T-helper 17 cell (primary cell): ENCODE measurements at regions not wholly inside any gene's neighbourhood (a gene's known extent, or its start where the extent isn't known, plus 50 kb on each side); places are given as distances from the start of the nearest gene placed in this dataset.

Experiments
- ATAC-seq: fragments of 150-1000 bp; cut with Tn5 transposase; 2 replicates; pipeline ENCODE4 v1.10.0; 2021; ENCODE audit warnings: mild to moderate bottlenecking, moderate library complexity
- DNase-seq, 3 donors: peaks; one replicate each; pipeline versions ENCODE4 v3.0.0 to v3.0.0-alpha.2; 2020 to 2021
- H3K9me3 ChIP-seq: one replicate; pipeline ENCODE4 v1.7.0; 2013; ENCODE audit warnings: low read length, mild to moderate bottlenecking; ENCODE audit not compliant: control insufficient read depth, poor library complexity, severe bottlenecking
- H3K27ac Mint-ChIP-seq: one replicate; pipeline ENCODE4 v1.8.0; 2022; ENCODE audit warnings: mild to moderate bottlenecking, moderate library complexity, mixed read lengths
- H3K27me3 Mint-ChIP-seq: one replicate; pipeline ENCODE4 v1.8.0; 2022; ENCODE audit warnings: mixed read lengths
- H3K36me3 Mint-ChIP-seq: one replicate; pipeline ENCODE4 v1.8.0; 2022; ENCODE audit warnings: low read depth, mixed read lengths
- H3K4me1 Mint-ChIP-seq: one replicate; pipeline ENCODE4 v1.8.0; 2022; ENCODE audit warnings: mild to moderate bottlenecking, mixed read lengths
- H3K4me3 Mint-ChIP-seq: one replicate; pipeline ENCODE4 v1.8.0; 2022; ENCODE audit warnings: mild to moderate bottlenecking, moderate library complexity, mixed read lengths

DNA sequence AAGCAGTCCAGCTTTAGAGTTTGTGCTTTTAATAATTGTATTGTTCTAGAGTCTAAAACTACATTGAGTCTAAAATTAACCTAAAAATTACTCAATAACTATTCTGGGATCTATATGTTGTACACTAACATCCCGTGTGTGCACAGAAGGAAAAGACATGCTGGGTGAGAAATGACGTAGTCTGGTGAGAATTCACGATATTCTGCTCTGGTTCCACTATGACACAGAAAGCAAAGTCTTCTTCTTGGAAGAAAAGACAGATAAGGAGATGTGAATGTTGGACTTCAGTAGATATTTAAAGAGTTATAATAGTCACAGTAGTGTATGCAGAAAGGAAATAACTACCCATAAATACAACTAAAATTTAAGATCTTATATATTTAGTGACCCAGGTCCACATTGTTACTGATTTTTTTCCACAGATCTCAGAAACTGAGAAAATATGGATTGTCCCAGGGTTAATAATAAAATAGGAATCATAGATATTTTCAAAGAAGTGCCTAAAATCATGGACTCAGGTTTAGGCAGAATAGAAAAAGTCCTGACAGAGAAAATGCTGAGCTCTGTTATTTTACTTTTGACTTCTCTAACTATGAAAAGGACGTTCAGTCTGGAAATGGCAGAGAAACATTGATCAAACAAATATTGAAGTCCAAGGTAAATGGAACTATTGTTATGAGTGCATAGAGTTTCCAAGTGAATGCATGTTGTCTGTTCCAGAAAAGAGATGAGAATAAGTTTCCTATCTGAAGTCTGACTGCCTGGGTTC is 170.7 kb downstream of the ANKRD50 start:
- Mint-ChIP-seq H3K4me1 (no peaks in the 10 kb centered on the region), H3K4me3 (no peak overlapping the region), H3K27ac (no peak overlapping the region), H3K36me3 (no peaks in the 10 kb centered on the region), H3K27me3 (no peaks in the 10 kb centered on the region)
- DNase-seq (no peak), ATAC-seq (no peak)
- H3K9me3 ChIP-seq: no peaks in the 10 kb centered on the region

GRCh38 chr4:124555959-124556358 is 156.6 kb downstream of the ANKRD50 start:
- Mint-ChIP-seq H3K4me1 (no peaks in the 10 kb centered on the region), H3K27ac (no peak overlapping the region), H3K4me3 (no peak overlapping the region), H3K36me3 (no peaks in the 10 kb centered on the region), H3K27me3 (no peaks in the 10 kb centered on the region)
- DNase-seq (no peak), ATAC-seq (no peak)
- H3K9me3 ChIP-seq: no peaks in the 10 kb centered on the region

- H3K9me3 ChIP-seq: no peaks in the 10 kb centered on the region
- ATAC-seq: no peak
- no peak overlapping the region for H3K4me3 Mint-ChIP-seq
Observed at GRCh38 chr4:124564121-124564520, 148.4 kb downstream of the ANKRD50 start.

GRCh38 chr4:124565371-124565770 is 147.2 kb downstream of the ANKRD50 start:
- Mint-ChIP-seq H3K4me3 (no peak overlapping the region), H3K4me1 (no peaks in the 10 kb centered on the region), H3K36me3 (no peaks in the 10 kb centered on the region), H3K27me3 (no peaks in the 10 kb centered on the region), H3K27ac (no peak overlapping the region)
- no peaks in the 10 kb centered on the region for H3K9me3 ChIP-seq
- no peak for ATAC-seq
- DNase-seq: no peak

More at GRCh38 chr4:124564121-124564520, 148.4 kb downstream of the ANKRD50 start:
- Mint-ChIP-seq H3K27ac (no peak overlapping the region), H3K27me3 (no peaks in the 10 kb centered on the region), H3K36me3 (no peaks in the 10 kb centered on the region), H3K4me1 (no peaks in the 10 kb centered on the region)
- DNase-seq: no peak

- Mint-ChIP-seq H3K4me1 (no peaks in the 10 kb centered on the region), H3K27me3 (no peaks in the 10 kb centered on the region), H3K27ac (no peak overlapping the region), H3K36me3 (no peaks in the 10 kb centered on the region), H3K4me3 (no peak overlapping the region)
- H3K9me3 ChIP-seq: no peaks in the 10 kb centered on the region
- DNase-seq (no peak), ATAC-seq (no peak)
Observed at GRCh38 chr4:124566030-124566429, 146.5 kb downstream of the ANKRD50 start.

GRCh38 chr4:124573056-124573455 is 139.5 kb downstream of the ANKRD50 start:
- DNase-seq: no peak
- no peaks in the 10 kb centered on the region for H3K36me3 Mint-ChIP-seq

GRCh38 chr4:124579896-124580295 is 132.6 kb downstream of the ANKRD50 start:
- ATAC-seq (no peak), DNase-seq (no peak)
- H3K9me3 ChIP-seq: no peaks in the 10 kb centered on the region
- no peak overlapping the region for H3K27ac Mint-ChIP-seq
- H3K4me3 Mint-ChIP-seq: no peak overlapping the region
- H3K36me3 Mint-ChIP-seq: no peaks in the 10 kb centered on the region
- H3K4me1 Mint-ChIP-seq: no peaks in the 10 kb centered on the region
- no peaks in the 10 kb centered on the region for H3K27me3 Mint-ChIP-seq

More at GRCh38 chr4:124573056-124573455, 139.5 kb downstream of the ANKRD50 start:
- Mint-ChIP-seq H3K4me1 (no peaks in the 10 kb centered on the region), H3K27me3 (no peaks in the 10 kb centered on the region), H3K4me3 (no peak overlapping the region), H3K27ac (no peak overlapping the region)
- no peak for ATAC-seq
- H3K9me3 ChIP-seq: no peaks in the 10 kb centered on the region

DNA sequence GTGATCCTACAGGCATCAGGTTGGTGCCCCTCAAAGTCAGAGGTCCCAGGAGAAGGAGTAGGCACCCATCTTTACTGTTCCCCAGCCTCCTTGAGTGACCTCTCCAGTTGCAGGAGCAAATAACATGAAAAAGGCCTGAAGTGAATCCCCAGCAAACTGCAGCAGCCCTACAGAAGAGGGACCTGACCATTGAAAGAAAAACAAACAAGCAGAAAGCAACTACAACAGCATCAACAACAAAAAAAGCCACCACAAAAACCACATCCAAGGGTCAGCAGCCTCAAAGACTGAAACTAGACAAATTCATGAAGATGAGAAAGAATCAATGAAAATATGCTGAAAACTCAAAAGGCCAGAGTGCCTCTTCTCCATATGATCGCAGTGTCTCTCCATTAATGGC is 128.7 kb downstream of the ANKRD50 start:
- DNase-seq (no peak), ATAC-seq (no peak)
- no peaks in the 10 kb centered on the region for H3K9me3 ChIP-seq
- no peaks in the 10 kb centered on the region for H3K27me3 Mint-ChIP-seq
- no peaks in the 10 kb centered on the region for H3K4me1 Mint-ChIP-seq
- no peak overlapping the region for H3K4me3 Mint-ChIP-seq
- no peak overlapping the region for H3K27ac Mint-ChIP-seq
- H3K36me3 Mint-ChIP-seq: no peaks in the 10 kb centered on the region

DNA sequence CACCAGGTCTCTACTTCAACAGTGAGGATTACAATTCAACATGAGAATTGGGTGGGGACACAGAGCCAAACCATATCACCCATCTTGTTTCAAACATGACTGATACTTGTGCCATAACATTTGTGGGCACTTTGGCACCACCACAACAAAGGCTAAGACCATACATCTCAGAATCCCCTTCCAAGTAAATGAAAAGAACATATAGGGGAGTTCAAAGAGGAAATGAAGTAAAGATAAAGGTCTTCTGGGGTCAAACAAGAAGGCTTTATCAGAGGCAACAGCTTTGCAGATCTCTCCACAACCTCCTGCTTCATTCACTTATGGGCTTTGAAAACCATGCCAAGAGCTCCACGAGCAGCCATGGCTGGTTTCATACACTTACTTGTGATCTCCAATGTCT is 122.7 kb downstream of the ANKRD50 start:
- ATAC-seq: no peak
- no peaks in the 10 kb centered on the region for H3K36me3 Mint-ChIP-seq
- no peak overlapping the region for H3K4me3 Mint-ChIP-seq

GRCh38 chr4:124590480-124590879 is 122.1 kb downstream of the ANKRD50 start:
- H3K4me1 Mint-ChIP-seq: no peaks in the 10 kb centered on the region
- no peak for DNase-seq
- no peaks in the 10 kb centered on the region for H3K27me3 Mint-ChIP-seq
- no peak overlapping the region for H3K4me3 Mint-ChIP-seq
- H3K36me3 Mint-ChIP-seq: no peaks in the 10 kb centered on the region
- no peak overlapping the region for H3K27ac Mint-ChIP-seq
- H3K9me3 ChIP-seq: no peaks in the 10 kb centered on the region
- ATAC-seq: no peak

More for the DNA sequence above, 122.7 kb downstream of the ANKRD50 start:
- H3K9me3 ChIP-seq: no peaks in the 10 kb centered on the region
- no peaks in the 10 kb centered on the region for H3K4me1 Mint-ChIP-seq
- DNase-seq: no peak
- H3K27ac Mint-ChIP-seq: no peak overlapping the region
- no peaks in the 10 kb centered on the region for H3K27me3 Mint-ChIP-seq

DNA sequence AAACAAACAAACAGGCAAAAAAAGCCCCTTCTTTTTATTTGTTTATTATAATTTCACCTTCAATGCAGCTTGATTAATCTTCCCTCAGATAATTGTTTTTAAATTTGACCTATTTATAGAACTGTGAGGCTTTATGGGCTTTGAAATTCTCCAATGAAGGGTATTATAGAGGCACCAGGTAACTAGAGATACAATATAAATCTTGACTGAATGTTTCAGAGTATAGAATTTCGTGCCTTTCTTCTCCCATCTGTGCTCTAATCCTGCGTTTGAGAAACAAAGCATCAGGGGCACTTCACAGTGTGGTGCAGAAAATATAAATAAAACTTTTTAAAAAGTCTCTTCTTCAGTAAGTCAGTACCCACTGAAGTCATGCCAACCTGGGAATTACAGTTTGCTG is 120.9 kb downstream of the ANKRD50 start:
- H3K4me1 Mint-ChIP-seq: no peaks in the 10 kb centered on the region

DNA sequence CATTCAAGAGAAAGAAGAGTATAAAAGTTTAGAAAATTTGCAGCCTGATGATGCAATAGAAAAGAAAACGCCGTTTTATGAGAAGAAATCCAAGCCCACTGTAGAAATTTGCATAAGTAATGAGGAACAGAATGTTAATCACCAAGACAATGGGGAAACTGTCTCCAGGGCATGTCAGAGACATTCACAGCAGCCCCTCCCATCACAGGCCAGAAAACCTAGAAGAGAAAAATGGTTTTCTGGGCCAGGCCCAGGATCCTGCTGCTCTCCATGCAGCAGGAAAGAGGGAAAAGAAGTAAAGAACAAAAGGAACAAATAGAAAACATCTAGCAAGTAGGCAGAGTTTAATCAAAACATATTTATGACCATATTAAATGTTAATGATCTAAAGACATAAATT is 119.0 kb downstream of the ANKRD50 start:
- Mint-ChIP-seq H3K4me3 (no peak overlapping the region), H3K4me1 (no peaks in the 10 kb centered on the region), H3K36me3 (no peaks in the 10 kb centered on the region), H3K27me3 (no peaks in the 10 kb centered on the region), H3K27ac (no peak overlapping the region)
- DNase-seq (no peak), ATAC-seq (no peak)
- no peaks in the 10 kb centered on the region for H3K9me3 ChIP-seq

More for the DNA sequence above, 120.9 kb downstream of the ANKRD50 start:
- Mint-ChIP-seq H3K27ac (no peak overlapping the region), H3K36me3 (no peaks in the 10 kb centered on the region), H3K27me3 (no peaks in the 10 kb centered on the region), H3K4me3 (no peak overlapping the region)
- ATAC-seq (no peak), DNase-seq (no peak)
- no peaks in the 10 kb centered on the region for H3K9me3 ChIP-seq

- Mint-ChIP-seq H3K4me1 (no peaks in the 10 kb centered on the region), H3K36me3 (no peaks in the 10 kb centered on the region), H3K27ac (no peak overlapping the region), H3K4me3 (no peak overlapping the region), H3K27me3 (no peaks in the 10 kb centered on the region)
- no peaks in the 10 kb centered on the region for H3K9me3 ChIP-seq
- ATAC-seq: no peak
- no peak for DNase-seq
Observed at GRCh38 chr4:124594945-124595344, 117.6 kb downstream of the ANKRD50 start.

DNA sequence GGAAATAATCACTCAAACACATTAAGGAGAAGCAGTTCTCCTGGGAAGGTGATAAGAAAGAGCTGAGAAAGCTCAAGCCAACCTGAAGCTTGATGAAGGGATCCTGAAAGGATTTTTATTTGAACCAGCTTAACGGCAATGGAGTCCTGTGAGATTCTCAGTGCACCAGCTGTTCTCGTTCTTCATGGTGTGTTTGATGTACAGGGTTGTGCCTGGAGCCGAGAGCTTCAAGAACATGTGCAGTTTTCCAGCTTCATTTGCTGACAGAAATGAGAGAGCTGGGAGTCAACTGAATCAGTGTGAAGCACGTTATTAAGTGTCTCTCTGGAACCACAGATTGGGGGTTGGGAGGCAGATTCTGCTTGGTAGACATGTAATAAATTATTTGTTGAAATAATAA is 115.7 kb downstream of the ANKRD50 start:
- no peak overlapping the region for H3K4me3 Mint-ChIP-seq
- DNase-seq (no peak), ATAC-seq (no peak)
- H3K36me3 Mint-ChIP-seq: no peaks in the 10 kb centered on the region
- no peaks in the 10 kb centered on the region for H3K9me3 ChIP-seq
- no peak overlapping the region for H3K27ac Mint-ChIP-seq
- no peaks in the 10 kb centered on the region for H3K27me3 Mint-ChIP-seq
- H3K4me1 Mint-ChIP-seq: no peaks in the 10 kb centered on the region
